Endodermal cell (in vitro differentiated cells): ENCODE measurements at regions not wholly inside any gene's neighbourhood (a gene's known extent, or its start where the extent isn't known, plus 50 kb on each side); places are given as distances from the start of the nearest gene placed in this dataset.

Source experiments
- DNase-seq: peaks from one replicate; pipeline ENCODE4 v3.0.0-alpha.2; 2017
- H3K27ac ChIP-seq: 2 replicates; pipeline ENCODE4 v1.5.1; 2013; ENCODE audit warnings: mild to moderate bottlenecking, low read depth, low read length, moderate library complexity
- H3K27me3 ChIP-seq: 2 replicates; pipeline ENCODE4 v1.6.1; 2013; ENCODE audit warnings: mild to moderate bottlenecking, low read length, moderate library complexity; ENCODE audit not compliant: insufficient read depth, control insufficient read depth, poor library complexity, severe bottlenecking
- H3K36me3 ChIP-seq: 2 replicates; pipeline ENCODE4 v1.7.0; 2013; ENCODE audit warnings: mild to moderate bottlenecking, low read length, moderate library complexity; ENCODE audit not compliant: control insufficient read depth, insufficient read depth
- H3K4me1 ChIP-seq: one replicate; pipeline ENCODE4 v1.7.0; 2013; ENCODE audit warnings: low read length; ENCODE audit not compliant: control insufficient read depth, insufficient read depth
- H3K4me3 ChIP-seq: 2 replicates; pipeline ENCODE4 v1.5.1; 2013; ENCODE audit warnings: mild to moderate bottlenecking, low read length, moderate library complexity
- H3K9ac ChIP-seq: 2 replicates; pipeline ENCODE4 v1.6.1; 2013; ENCODE audit warnings: mild to moderate bottlenecking, low read length, moderate library complexity; ENCODE audit not compliant: poor library complexity, severe bottlenecking; ENCODE audit errors: extremely low read depth
- H3K9me3 ChIP-seq: 2 replicates; pipeline ENCODE4 v1.6.1; 2013; ENCODE audit warnings: mild to moderate bottlenecking, low read length, moderate library complexity; ENCODE audit not compliant: control insufficient read depth
- H3K27ac Mint-ChIP-seq: 2 replicates; pipeline ENCODE4 v1.8.0; 2020; ENCODE audit warnings: mixed read lengths
- H3K27me3 Mint-ChIP-seq: 2 replicates; pipeline ENCODE4 v1.8.0; 2021; ENCODE audit warnings: mild to moderate bottlenecking, mixed read lengths; ENCODE audit not compliant: insufficient read depth
- H3K36me3 Mint-ChIP-seq: 2 replicates; pipeline ENCODE4 v1.8.0; 2020; ENCODE audit warnings: low read depth, mixed read lengths
- H3K4me1 Mint-ChIP-seq: 2 replicates; pipeline ENCODE4 v1.8.0; 2020; ENCODE audit warnings: mixed read lengths
- H3K4me3 Mint-ChIP-seq: 2 replicates; pipeline ENCODE4 v1.8.0; 2020; ENCODE audit warnings: mild to moderate bottlenecking, moderate library complexity, mixed read lengths
- H3K9me3 Mint-ChIP-seq: 2 replicates; pipeline ENCODE4 v1.8.0; 2020; ENCODE audit warnings: mild to moderate bottlenecking, mixed read lengths
- WGBS, 2 experiments: methylation state at CpG; one replicate each; pipeline versions ENCODE4 v1.1.5 to v1.1.7; 2013; ENCODE audit warnings: missing lambda C conversion rate in 2 of 2, mixed read lengths in 1 of 2; ENCODE audit not compliant: insufficient coverage in 1 of 2, insufficient read length in 1 of 2; 5-methylcytosine and 5-hydroxymethylcytosine counted together
- TF ChIP-seq, protein P1 (sequence below): fragments of 200-600 bp; sonication (generic); conservative IDR thresholded peaks from 2 replicates; pipeline ENCODE4 v1.5.0; 2021; ENCODE audit warnings: antibody characterized with exemption, mild to moderate bottlenecking

DNA sequence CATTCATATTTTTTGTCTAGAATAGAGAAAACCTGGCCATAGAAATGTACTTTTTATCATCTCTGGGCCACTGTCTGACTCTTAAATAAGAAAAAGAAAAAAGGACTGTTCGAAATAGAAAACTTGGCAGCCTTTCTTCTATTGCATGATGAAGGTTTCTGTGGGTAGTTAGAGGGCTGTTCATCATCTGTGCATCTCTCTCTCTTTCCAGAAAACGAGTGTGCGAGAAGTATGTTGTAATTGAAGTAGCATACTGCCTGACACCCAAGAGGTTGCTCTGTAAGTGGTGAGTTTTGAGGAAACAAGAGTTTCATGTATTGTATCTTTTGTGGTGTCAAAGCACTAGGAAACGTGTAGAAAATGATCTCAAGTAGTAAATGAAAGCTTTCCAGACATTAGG lies 343.2 kb upstream of the TMEM229A start:
- Histone ChIP-seq H3K36me3 (no peaks in the 10 kb centered on the region), H3K4me3 (no peak overlapping the region), H3K27me3 (no peaks in the 10 kb centered on the region), H3K9me3 (no peaks in the 10 kb centered on the region), H3K27ac (no peak overlapping the region), H3K4me1 (no peaks in the 10 kb centered on the region), H3K9ac (no peak overlapping the region)
- no peak for DNase-seq
- Mint-ChIP-seq H3K36me3 (no peaks in the 10 kb centered on the region), H3K27me3 (no peaks in the 10 kb centered on the region), H3K4me3 (no peak overlapping the region), H3K4me1 (no peaks in the 10 kb centered on the region), H3K9me3 (no peaks in the 10 kb centered on the region), H3K27ac (no peak overlapping the region)
- TF ChIP-seq, protein P1, sequence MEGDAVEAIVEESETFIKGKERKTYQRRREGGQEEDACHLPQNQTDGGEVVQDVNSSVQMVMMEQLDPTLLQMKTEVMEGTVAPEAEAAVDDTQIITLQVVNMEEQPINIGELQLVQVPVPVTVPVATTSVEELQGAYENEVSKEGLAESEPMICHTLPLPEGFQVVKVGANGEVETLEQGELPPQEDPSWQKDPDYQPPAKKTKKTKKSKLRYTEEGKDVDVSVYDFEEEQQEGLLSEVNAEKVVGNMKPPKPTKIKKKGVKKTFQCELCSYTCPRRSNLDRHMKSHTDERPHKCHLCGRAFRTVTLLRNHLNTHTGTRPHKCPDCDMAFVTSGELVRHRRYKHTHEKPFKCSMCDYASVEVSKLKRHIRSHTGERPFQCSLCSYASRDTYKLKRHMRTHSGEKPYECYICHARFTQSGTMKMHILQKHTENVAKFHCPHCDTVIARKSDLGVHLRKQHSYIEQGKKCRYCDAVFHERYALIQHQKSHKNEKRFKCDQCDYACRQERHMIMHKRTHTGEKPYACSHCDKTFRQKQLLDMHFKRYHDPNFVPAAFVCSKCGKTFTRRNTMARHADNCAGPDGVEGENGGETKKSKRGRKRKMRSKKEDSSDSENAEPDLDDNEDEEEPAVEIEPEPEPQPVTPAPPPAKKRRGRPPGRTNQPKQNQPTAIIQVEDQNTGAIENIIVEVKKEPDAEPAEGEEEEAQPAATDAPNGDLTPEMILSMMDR = no peak
- 86 to 100% methylated on average over 1 to 4 of the region's 4 CpGs for whole genome bisulfite sequencing, 2 experiments

DNA sequence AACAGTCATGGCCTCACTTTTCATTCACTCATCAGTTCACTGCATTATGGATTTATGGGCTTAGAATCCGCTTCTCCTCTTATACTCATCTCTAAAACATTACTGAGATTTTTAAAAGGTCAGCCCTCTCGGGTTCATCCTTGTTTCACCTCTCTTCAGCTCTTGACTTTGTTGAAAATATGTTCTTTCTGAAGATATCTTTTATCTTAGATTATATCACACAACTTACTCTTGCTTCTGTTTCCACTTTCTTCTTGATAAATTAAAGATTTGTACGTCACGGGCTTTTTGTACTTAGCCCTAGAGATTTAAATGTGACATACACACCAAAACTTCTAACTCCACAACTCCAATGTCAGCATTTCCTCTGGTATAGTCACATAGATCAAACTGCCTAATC lies 342.5 kb upstream of the TMEM229A start:
- no peak overlapping the region for H3K9ac ChIP-seq
- no peaks in the 10 kb centered on the region for H3K9me3 Mint-ChIP-seq
- H3K4me3 Mint-ChIP-seq = no peak overlapping the region
- no peaks in the 10 kb centered on the region for H3K4me1 Mint-ChIP-seq
- WGBS, 2 experiments = 93 to 95% methylated on average over 3 to 4 of the region's 4 CpGs
- H3K27ac Mint-ChIP-seq = no peak overlapping the region
- no peaks in the 10 kb centered on the region for H3K27me3 Mint-ChIP-seq
- H3K36me3 ChIP-seq = no peaks in the 10 kb centered on the region
- H3K4me3 ChIP-seq = no peak overlapping the region
- no peaks in the 10 kb centered on the region for H3K27me3 ChIP-seq
- DNase-seq = no peak
- TF ChIP-seq, protein P1 = no peak
- H3K27ac ChIP-seq = no peak overlapping the region
- H3K4me1 ChIP-seq = no peaks in the 10 kb centered on the region
- no peaks in the 10 kb centered on the region for H3K9me3 ChIP-seq
- no peaks in the 10 kb centered on the region for H3K36me3 Mint-ChIP-seq

DNA sequence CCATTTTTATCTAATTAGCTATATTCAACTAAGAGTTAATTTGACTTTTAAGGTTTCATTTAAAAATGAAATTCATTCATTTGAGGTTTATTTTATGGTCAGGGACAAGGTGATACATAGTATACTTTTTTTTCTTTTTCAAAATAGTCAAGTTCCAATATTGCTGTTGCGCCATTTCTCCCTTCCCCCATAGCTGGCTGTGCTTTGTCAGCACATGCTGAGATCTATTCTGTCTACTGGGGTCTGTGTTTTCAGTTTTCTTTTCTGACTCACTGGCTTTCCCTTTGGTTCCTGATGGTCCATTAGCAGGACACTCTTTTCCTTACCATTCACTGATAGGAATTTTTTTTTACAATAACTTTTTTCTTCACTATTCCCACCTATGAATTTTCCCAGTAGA lies 336.4 kb upstream of the TMEM229A start:
- H3K36me3 ChIP-seq = no peaks in the 10 kb centered on the region
- no peaks in the 10 kb centered on the region for H3K27me3 Mint-ChIP-seq
- H3K4me1 ChIP-seq = no peaks in the 10 kb centered on the region
- H3K27me3 ChIP-seq = no peaks in the 10 kb centered on the region
- no peak overlapping the region for H3K4me3 ChIP-seq
- TF ChIP-seq, protein P1 = no peak
- H3K9me3 ChIP-seq = no peaks in the 10 kb centered on the region
- H3K36me3 Mint-ChIP-seq = no peaks in the 10 kb centered on the region
- H3K4me3 Mint-ChIP-seq = no peak overlapping the region
- H3K9me3 Mint-ChIP-seq = peaks cover 2% of the 10 kb centered on the region
- WGBS, 2 experiments = 67 to 86% methylated on average over 1 of the region's 1 CpG
- H3K4me1 Mint-ChIP-seq = no peaks in the 10 kb centered on the region
- H3K9ac ChIP-seq = no peak overlapping the region
- no peak overlapping the region for H3K27ac ChIP-seq
- no peak overlapping the region for H3K27ac Mint-ChIP-seq
- DNase-seq = no peak
